GM18907 (cell line): ENCODE measurements at regions not wholly inside any gene's neighbourhood (a gene's known extent, or its start where the extent isn't known, plus 50 kb on each side); places are given as distances from the start of the nearest gene placed in this dataset.
"Not testable (repeated sequence)": the region's sequence is repeated elsewhere in the genome, so short reads cannot be mapped to it uniquely, and the experiment has no call there.

ENCODE experiments used
- ATAC-seq: cut with Tn5 transposase; IDR thresholded peaks from one replicate; pipeline ENCODE4 v1.9.1; 2021; ENCODE audit warnings: mild to moderate bottlenecking, moderate library complexity; ENCODE audit not compliant: unreplicated experiment

DNA sequence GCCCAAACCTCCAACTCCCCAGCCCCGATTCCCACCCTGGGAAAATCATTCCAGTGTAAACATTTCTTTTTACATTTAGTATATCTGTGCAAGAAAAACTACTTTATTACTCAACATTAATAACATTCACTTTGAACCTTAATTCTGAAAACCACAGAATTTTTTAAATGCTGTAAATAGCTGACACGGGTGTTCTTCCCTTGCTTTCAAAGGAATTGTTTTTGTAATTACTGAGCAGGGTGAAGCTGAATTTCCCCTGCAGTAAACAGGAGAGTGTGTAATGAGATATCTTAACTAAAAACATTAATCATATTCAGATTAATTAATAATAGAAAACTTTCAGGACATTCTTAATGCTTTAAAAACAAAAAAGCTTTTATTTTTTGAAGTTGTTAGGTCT, 99.3 kb upstream of the CITED2 start:
- ATAC-seq, result no peak

GRCh38 chr6:139473231-139473701, 98.8 kb upstream of the CITED2 start:
- no peak for ATAC-seq

GRCh38 chr6:139472351-139473015, 98.0 kb upstream of the CITED2 start:
- no peak for ATAC-seq

- no peak for ATAC-seq
Observed at GRCh38 chr6:139470997-139471396, 96.5 kb upstream of the CITED2 start.

GRCh38 chr6:139468178-139468819, 93.9 kb upstream of the CITED2 start:
- ATAC-seq, result no peak

DNA sequence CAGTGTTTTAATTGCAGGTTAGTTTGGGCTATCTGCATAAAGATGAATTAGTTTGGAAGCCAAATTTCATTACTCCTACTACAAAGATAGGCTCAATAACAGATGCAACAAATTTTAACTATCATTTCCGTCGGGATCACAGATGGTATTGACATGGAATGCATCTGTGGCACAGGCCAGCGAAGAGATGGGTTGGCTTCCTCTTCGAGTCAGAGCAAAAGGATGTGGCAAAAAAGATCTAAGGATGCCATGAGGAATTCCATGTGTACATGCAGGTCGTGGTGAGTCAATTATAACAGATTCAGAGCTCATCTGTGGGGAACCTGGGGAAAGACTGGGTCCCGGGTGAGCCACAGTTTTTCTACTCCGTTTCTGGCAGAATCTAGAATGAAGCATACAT, 83.0 kb upstream of the CITED2 start:
- ATAC-seq, result no peak

DNA sequence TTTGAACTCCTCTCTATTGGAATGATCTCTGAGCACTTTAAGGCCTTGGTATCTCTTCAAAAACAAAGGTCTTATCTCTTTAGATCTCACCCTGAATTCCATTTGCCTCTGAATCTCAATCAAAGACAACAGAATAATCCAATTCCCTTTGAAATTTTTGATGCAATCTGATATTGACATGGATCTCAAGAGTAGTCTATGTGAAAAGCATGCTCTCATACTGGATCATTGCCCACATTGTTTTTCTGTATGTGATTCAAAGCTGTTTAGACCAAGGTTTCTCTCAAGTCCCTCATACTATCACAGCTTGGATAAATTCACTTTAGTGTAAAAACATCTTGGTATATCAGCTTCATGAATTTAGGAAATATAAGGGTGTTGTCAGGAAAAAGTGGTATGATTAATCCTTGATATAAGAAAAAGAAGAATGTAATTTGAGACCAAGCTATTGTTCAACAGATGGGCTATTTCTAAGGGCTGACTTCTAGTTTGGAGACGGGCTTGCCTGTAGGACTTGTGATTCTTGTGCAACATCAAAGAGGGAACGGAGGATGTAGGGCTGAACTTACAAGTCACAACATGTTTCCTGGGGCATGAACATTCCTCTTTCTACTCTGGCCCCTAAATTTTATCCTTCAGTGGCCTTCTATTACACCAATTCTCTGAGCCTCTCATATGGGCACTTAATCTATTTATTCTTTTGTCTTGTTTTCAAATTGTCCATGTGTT, 77.9 kb upstream of the CITED2 start:
- no peak for ATAC-seq

- no peak for ATAC-seq
Observed at GRCh38 chr6:139449611-139450000, 75.2 kb upstream of the CITED2 start.

GRCh38 chr6:139448998-139449610, 74.7 kb upstream of the CITED2 start:
- no peak for ATAC-seq

- peak; percentile 95 for ATAC-seq
Observed at GRCh38 chr6:139448051-139448649, 73.7 kb upstream of the CITED2 start.

DNA sequence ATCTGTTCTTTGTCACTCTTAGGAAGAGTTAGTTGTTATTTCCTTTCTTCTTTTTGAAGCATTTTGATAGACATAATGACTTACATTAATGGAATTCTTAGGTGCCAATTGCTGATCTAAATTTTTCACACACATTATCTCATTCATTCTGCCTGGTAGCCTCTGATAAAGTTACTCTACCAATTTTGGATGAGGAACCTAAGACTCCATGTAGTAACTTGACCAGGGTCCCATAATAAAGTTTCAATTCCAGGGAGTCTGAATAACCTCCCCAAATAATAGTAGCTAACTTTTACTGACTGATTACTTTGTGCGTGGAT, 73.2 kb upstream of the CITED2 start:
- no peak for ATAC-seq

GRCh38 chr6:139446768-139447655, 72.6 kb upstream of the CITED2 start:
- no peak for ATAC-seq

DNA sequence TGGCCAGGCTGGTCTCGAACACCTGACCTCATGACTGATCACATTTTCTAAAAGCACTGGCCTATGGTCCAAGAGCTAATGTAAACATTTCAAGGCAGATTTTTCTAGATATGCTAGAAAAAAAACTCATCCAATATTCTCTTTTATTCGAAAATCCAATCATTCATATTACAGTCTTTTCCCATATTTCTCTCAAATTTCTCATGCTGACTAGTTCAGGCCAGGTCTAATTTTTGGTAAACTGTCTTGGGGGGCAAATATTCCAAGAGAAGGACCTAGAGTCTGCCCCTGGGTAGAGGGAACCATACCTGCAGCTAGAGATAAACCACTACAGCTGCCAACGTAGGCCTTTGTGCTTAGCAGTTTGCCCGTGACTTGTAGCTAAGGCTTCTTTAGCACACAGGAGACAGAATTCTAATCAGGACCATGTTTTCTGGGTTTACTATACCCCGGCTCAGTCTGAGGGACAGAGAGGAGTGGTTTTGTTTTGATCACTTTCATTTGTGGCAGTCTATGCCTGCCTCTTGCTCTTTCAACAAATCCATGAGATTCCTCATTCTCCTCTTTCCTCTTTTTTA, 71.8 kb upstream of the CITED2 start:
- ATAC-seq, result no peak

- ATAC-seq, result not testable (repeated sequence)
Observed at GRCh38 chr6:139444273-139444787, 69.9 kb upstream of the CITED2 start.

- no peak for ATAC-seq
Observed at GRCh38 chr6:139443231-139444112, 69.0 kb upstream of the CITED2 start.

DNA sequence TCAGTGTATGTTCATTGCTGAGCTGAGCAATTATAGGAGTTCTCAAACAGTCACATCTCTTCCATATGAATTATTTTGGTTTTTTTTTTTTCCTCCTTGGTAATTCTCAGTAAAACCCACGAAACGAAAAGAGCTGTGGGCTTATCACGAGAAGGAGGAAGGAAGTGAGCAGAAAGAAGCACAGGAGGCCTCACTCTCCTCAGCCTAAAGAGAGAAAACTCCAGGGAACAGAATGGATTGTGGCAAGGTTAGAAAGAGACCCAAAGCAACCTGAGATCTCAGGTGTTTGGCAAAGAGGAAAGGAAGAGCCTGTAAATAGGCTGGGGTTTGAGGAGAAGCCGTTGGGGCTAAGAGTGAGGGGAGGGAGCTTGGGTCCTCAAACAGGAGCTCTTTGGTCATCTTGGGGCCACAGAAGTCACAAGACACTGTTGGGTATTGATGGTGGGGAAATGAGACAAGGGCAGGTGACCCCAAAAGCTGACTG, 67.8 kb upstream of the CITED2 start:
- no peak for ATAC-seq

DNA sequence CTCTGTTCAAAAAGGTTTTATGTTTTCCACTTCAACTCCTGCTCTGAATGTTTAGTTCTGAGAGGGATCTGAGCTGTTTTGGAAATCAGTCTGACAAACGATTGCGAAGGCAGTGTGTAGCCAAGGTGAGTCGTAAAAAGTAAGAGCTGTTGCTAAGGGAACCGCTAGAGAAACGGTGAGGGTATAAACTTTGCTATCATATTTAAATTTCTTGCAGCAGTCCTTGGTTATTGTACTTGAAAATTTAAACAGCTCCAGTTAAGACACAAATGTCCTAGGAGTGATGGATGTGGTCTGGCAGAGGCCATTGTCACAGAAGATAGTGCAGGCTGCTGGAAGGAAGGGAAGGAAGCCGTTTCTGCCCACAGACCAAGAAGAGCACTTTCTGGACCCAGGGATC, 64.9 kb upstream of the CITED2 start:
- no peak for ATAC-seq

GRCh38 chr6:139438775-139439174, 64.3 kb upstream of the CITED2 start:
- no peak for ATAC-seq

- ATAC-seq, result no peak
Observed at GRCh38 chr6:139436957-139437348, 62.5 kb upstream of the CITED2 start.
